Ovary (tissue), 3 donors: ENCODE measurements at regions not wholly inside any gene's neighbourhood (a gene's known extent, or its start where the extent isn't known, plus 50 kb on each side); places are given as distances from the start of the nearest gene placed in this dataset.

Experiments
- EP300 ChIP-seq: sonication (generic); formaldehyde crosslinking; IDR thresholded peaks from one replicate; pipeline ENCODE4 v1.6.1; 2017; ENCODE audit warnings: antibody characterized with exemption
- POLR2A ChIP-seq: fragments of 450-650 bp; IDR thresholded peaks from one replicate; pipeline ENCODE4 v1.6.1; 2017; ENCODE audit warnings: antibody characterized with exemption, mild to moderate bottlenecking, moderate library complexity
- TF ChIP-seq, protein P1 (sequence below), 3 donors: fragments of 450-650 bp in 2 of 3; fragments of 200-600 bp in 1 of 3; IDR thresholded peaks; one replicate each; pipeline versions ENCODE4 v1.5.1 to v1.8.0; 2016 to 2022; ENCODE audit warnings: antibody characterized with exemption in 3 of 3, mild to moderate bottlenecking in 1 of 3
- donor health status: DM: no; HTN: no; CAD: no.

DNA sequence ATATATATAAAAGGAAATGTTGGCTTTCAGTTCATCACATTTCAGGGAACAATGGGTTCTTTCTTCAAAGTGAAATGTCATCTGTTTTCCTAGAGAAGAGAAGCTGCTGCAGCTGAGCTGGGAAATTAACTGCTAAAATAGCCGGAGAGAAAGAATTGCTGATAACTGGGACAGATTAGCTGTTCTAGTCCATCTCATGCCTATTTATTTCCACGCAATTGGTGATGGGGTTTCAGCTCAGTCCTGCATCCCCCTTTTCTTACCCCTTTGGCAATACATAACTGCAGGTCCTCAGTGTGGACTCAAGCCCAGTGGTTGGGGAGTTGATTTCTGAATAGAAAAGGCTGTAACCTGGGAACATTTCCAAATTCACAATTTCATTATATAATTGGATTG is 436.9 kb upstream of the TMEM132C start:
- TF ChIP-seq POLR2A (no peak), EP300 (no peak)
- TF ChIP-seq, protein P1, sequence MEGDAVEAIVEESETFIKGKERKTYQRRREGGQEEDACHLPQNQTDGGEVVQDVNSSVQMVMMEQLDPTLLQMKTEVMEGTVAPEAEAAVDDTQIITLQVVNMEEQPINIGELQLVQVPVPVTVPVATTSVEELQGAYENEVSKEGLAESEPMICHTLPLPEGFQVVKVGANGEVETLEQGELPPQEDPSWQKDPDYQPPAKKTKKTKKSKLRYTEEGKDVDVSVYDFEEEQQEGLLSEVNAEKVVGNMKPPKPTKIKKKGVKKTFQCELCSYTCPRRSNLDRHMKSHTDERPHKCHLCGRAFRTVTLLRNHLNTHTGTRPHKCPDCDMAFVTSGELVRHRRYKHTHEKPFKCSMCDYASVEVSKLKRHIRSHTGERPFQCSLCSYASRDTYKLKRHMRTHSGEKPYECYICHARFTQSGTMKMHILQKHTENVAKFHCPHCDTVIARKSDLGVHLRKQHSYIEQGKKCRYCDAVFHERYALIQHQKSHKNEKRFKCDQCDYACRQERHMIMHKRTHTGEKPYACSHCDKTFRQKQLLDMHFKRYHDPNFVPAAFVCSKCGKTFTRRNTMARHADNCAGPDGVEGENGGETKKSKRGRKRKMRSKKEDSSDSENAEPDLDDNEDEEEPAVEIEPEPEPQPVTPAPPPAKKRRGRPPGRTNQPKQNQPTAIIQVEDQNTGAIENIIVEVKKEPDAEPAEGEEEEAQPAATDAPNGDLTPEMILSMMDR (IDR thresholded peaks at IDR 0.05), result no peak
